Esophagus muscularis mucosa (tissue), 4 donors: ENCODE measurements at regions not wholly inside any gene's neighbourhood (a gene's known extent, or its start where the extent isn't known, plus 50 kb on each side); places are given as distances from the start of the nearest gene placed in this dataset.

Source experiments
- CTCF ChIP-seq, 3 experiments: fragments of 200-600 bp in 2 of 3; fragments of 450-650 bp in 1 of 3; sonication (generic) in 2 of 3; IDR thresholded peaks; one replicate each; pipeline ENCODE4 v1.5.1; 2017 to 2019; ENCODE audit warnings: antibody characterized with exemption in 3 of 3, mild to moderate bottlenecking in 2 of 3, moderate library complexity in 1 of 3
- EP300 ChIP-seq: sonication (generic); formaldehyde crosslinking; IDR thresholded peaks from one replicate; pipeline ENCODE4 v1.6.1; 2017; ENCODE audit warnings: antibody characterized with exemption
- POLR2A ChIP-seq: fragments of 450-650 bp; IDR thresholded peaks from one replicate; pipeline ENCODE4 v1.6.1; 2017; ENCODE audit warnings: antibody characterized with exemption, moderate library complexity, mild to moderate bottlenecking, low read depth

GRCh38 chr2:53312721-53313120, 454.9 kb upstream of the CHAC2 start:
- TF ChIP-seq EP300 (no peak), CTCF (IDR thresholded peaks at IDR 0.05) (no peak), POLR2A (no peak)
